Effector memory CD4-positive, alpha-beta T cell (primary cell): ENCODE measurements at regions not wholly inside any gene's neighbourhood (a gene's known extent, or its start where the extent isn't known, plus 50 kb on each side); places are given as distances from the start of the nearest gene placed in this dataset.

Experiments
- DNase-seq, 3 donors: peaks; one replicate each; pipeline ENCODE4 v3.0.0-alpha.2; 2020
- H3K27ac ChIP-seq: 2 replicates; pipeline ENCODE4 v1.7.0; 2013; ENCODE audit warnings: mild to moderate bottlenecking, low read length, moderate library complexity; ENCODE audit not compliant: insufficient read depth, poor library complexity, severe bottlenecking
- H3K27me3 ChIP-seq: replicated peaks from 2 replicates; pipeline ENCODE4 v1.7.0; 2013; ENCODE audit warnings: mild to moderate bottlenecking, low read length; ENCODE audit not compliant: insufficient read depth, control insufficient read depth, poor library complexity, severe bottlenecking
- H3K36me3 ChIP-seq: 2 replicates; pipeline ENCODE4 v1.7.0; 2013; ENCODE audit warnings: mild to moderate bottlenecking, low read length, moderate library complexity; ENCODE audit not compliant: control insufficient read depth, insufficient read depth
- H3K4me1 ChIP-seq: 2 replicates; pipeline ENCODE4 v1.7.0; 2013; ENCODE audit warnings: low read length, mild to moderate bottlenecking; ENCODE audit not compliant: control insufficient read depth, insufficient read depth, poor library complexity, severe bottlenecking
- H3K4me3 ChIP-seq: 2 replicates; pipeline ENCODE4 v1.7.0; 2013; ENCODE audit warnings: low read length, low read depth, mild to moderate bottlenecking; ENCODE audit not compliant: insufficient read depth, poor library complexity, severe bottlenecking
- H3K9me3 ChIP-seq: 2 replicates; pipeline ENCODE4 v1.7.0; 2013; ENCODE audit warnings: mild to moderate bottlenecking, low read length, moderate library complexity; ENCODE audit not compliant: control insufficient read depth

GRCh38 chr6:133159255-133159795, 81.8 kb upstream of the EYA4 start:
- Histone ChIP-seq H3K4me3 (no peak overlapping the region), H3K36me3 (no peaks in the 10 kb centered on the region), H3K27me3 (no peaks in the 10 kb centered on the region), H3K27ac (no peak overlapping the region), H3K4me1 (no peaks in the 10 kb centered on the region), H3K9me3 (no peaks in the 10 kb centered on the region)
- no peak for DNase-seq

GRCh38 chr6:133160536-133160935, 80.6 kb upstream of the EYA4 start:
- H3K27me3 ChIP-seq, result no peaks in the 10 kb centered on the region
- no peaks in the 10 kb centered on the region for H3K9me3 ChIP-seq
- H3K36me3 ChIP-seq, result no peaks in the 10 kb centered on the region
- H3K27ac ChIP-seq, result no peak overlapping the region
- H3K4me1 ChIP-seq, result no peaks in the 10 kb centered on the region
- no peak overlapping the region for H3K4me3 ChIP-seq
- DNase-seq, result no peak

- no peak overlapping the region for H3K27ac ChIP-seq
- no peak for DNase-seq
- H3K4me1 ChIP-seq, result no peaks in the 10 kb centered on the region
- no peaks in the 10 kb centered on the region for H3K27me3 ChIP-seq
- no peak overlapping the region for H3K4me3 ChIP-seq
- H3K36me3 ChIP-seq, result no peaks in the 10 kb centered on the region
- no peaks in the 10 kb centered on the region for H3K9me3 ChIP-seq
These were observed 75.9 kb upstream of the EYA4 start for GRCh38 chr6:133165235-133165634.

GRCh38 chr6:133166766-133167165, 74.4 kb upstream of the EYA4 start:
- DNase-seq, result no peak
- H3K27ac ChIP-seq, result no peak overlapping the region
- no peaks in the 10 kb centered on the region for H3K9me3 ChIP-seq
- no peaks in the 10 kb centered on the region for H3K4me1 ChIP-seq
- H3K27me3 ChIP-seq, result no peaks in the 10 kb centered on the region
- H3K36me3 ChIP-seq, result no peaks in the 10 kb centered on the region
- H3K4me3 ChIP-seq, result no peak overlapping the region

- H3K27ac ChIP-seq, result no peak overlapping the region
These were observed 71.3 kb upstream of the EYA4 start for GRCh38 chr6:133169901-133170300.

GRCh38 chr6:133170602-133171001, 70.6 kb upstream of the EYA4 start:
- no peaks in the 10 kb centered on the region for H3K4me1 ChIP-seq
- H3K36me3 ChIP-seq, result no peaks in the 10 kb centered on the region
- H3K4me3 ChIP-seq, result no peak overlapping the region
- no peaks in the 10 kb centered on the region for H3K9me3 ChIP-seq
- H3K27ac ChIP-seq, result no peak overlapping the region
- no peaks in the 10 kb centered on the region for H3K27me3 ChIP-seq
- no peak for DNase-seq

More at GRCh38 chr6:133169901-133170300, 71.3 kb upstream of the EYA4 start:
- Histone ChIP-seq H3K36me3 (no peaks in the 10 kb centered on the region), H3K4me3 (no peak overlapping the region), H3K4me1 (no peaks in the 10 kb centered on the region), H3K9me3 (no peaks in the 10 kb centered on the region), H3K27me3 (no peaks in the 10 kb centered on the region)
- no peak for DNase-seq

- H3K4me1 ChIP-seq, result no peaks in the 10 kb centered on the region
- no peak overlapping the region for H3K4me3 ChIP-seq
- DNase-seq, result no peak
- H3K36me3 ChIP-seq, result no peaks in the 10 kb centered on the region
- no peaks in the 10 kb centered on the region for H3K27me3 ChIP-seq
- H3K27ac ChIP-seq, result no peak overlapping the region
- no peaks in the 10 kb centered on the region for H3K9me3 ChIP-seq
These were observed 69.1 kb upstream of the EYA4 start for GRCh38 chr6:133171989-133172604.

- DNase-seq, result no peak
- Histone ChIP-seq H3K9me3 (no peaks in the 10 kb centered on the region), H3K27me3 (no peaks in the 10 kb centered on the region), H3K27ac (no peak overlapping the region), H3K4me3 (no peak overlapping the region), H3K36me3 (no peaks in the 10 kb centered on the region), H3K4me1 (no peaks in the 10 kb centered on the region)
These were observed 67.9 kb upstream of the EYA4 start for GRCh38 chr6:133173276-133173675.

- Histone ChIP-seq H3K9me3 (no peaks in the 10 kb centered on the region), H3K27ac (no peak overlapping the region), H3K27me3 (no peaks in the 10 kb centered on the region), H3K36me3 (no peaks in the 10 kb centered on the region), H3K4me1 (no peaks in the 10 kb centered on the region), H3K4me3 (no peak overlapping the region)
- no peak for DNase-seq
These were observed 61.7 kb upstream of the EYA4 start for GRCh38 chr6:133179481-133179880.

- Histone ChIP-seq H3K36me3 (no peaks in the 10 kb centered on the region), H3K27me3 (no peaks in the 10 kb centered on the region), H3K4me1 (no peaks in the 10 kb centered on the region), H3K9me3 (no peaks in the 10 kb centered on the region), H3K4me3 (no peak overlapping the region), H3K27ac (no peak overlapping the region)
- DNase-seq, result no peak
These were observed 57.5 kb upstream of the EYA4 start for GRCh38 chr6:133183691-133184090.
